GM12875 (cell line): ENCODE measurements at regions not wholly inside any gene's neighbourhood (a gene's known extent, or its start where the extent isn't known, plus 50 kb on each side); places are given as distances from the start of the nearest gene placed in this dataset.
A peak's percentile ranks its signal among the peaks of the same experiment; 100 is the strongest.

Experiments
- H3K4me3 ChIP-seq: one replicate; pipeline ENCODE4 v1.5.1; 2011; ENCODE audit warnings: low read depth, low read length, control low read depth
- CTCF ChIP-seq: IDR thresholded peaks from 2 replicates; pipeline ENCODE4 v1.5.1; 2011; ENCODE audit warnings: low read depth, mild to moderate bottlenecking, control low read depth, inconsistent platforms, low read length, moderate library complexity, borderline replicate concordance; ENCODE audit not compliant: insufficient read depth

GRCh38 chr3:182668974-182669373 lies 124.3 kb upstream of the ATP11B start:
- no peak for TF ChIP-seq CTCF

GRCh38 chr3:182671541-182671940 lies 121.8 kb upstream of the ATP11B start:
- no peak for TF ChIP-seq CTCF
- no peak overlapping the region for H3K4me3 ChIP-seq

More at GRCh38 chr3:182668974-182669373, 124.3 kb upstream of the ATP11B start:
- no peak overlapping the region for H3K4me3 ChIP-seq

GRCh38 chr3:182671942-182672341 lies 121.4 kb upstream of the ATP11B start:
- H3K4me3 ChIP-seq, result no peak overlapping the region
- no peak for TF ChIP-seq CTCF

GRCh38 chr3:182673336-182673735 lies 120.0 kb upstream of the ATP11B start:
- TF ChIP-seq CTCF, result no peak
- H3K4me3 ChIP-seq, result no peak overlapping the region

- H3K4me3 ChIP-seq, result peak overlapping the region; percentile 56
- peak; percentile 26; the same call in 1 of the 2 replicates for TF ChIP-seq CTCF
Observed at GRCh38 chr3:182682263-182683241, 110.8 kb upstream of the ATP11B start.

DNA sequence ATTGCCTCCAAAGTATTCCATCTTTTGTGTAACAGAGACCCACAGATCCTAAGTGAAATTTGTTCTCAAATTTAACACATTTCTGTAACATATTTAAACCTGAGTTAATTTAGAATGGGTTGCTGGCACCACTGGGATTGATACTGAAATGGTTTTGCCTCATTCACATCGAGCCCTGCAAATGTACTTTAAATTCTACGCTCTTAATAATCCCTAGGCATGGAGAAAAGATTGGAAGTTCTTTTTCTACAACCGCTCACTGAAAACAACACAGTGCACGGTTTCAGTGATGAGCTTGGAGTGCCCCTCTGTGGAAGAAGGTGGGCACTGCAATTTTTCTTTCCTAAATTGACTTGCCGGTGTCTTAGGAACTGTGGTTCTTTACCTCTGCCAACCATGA lies 109.9 kb upstream of the ATP11B start:
- peak; percentile 81 for TF ChIP-seq CTCF
- H3K4me3 ChIP-seq, result no peak overlapping the region

GRCh38 chr3:182683858-182684257 lies 109.4 kb upstream of the ATP11B start:
- no peak for TF ChIP-seq CTCF
- no peak overlapping the region for H3K4me3 ChIP-seq
